RWPE1 (cell line): ENCODE measurements at regions not wholly inside any gene's neighbourhood (a gene's known extent, or its start where the extent isn't known, plus 50 kb on each side); places are given as distances from the start of the nearest gene placed in this dataset.

Experiments used
- CTCF ChIA-PET: fragments of 350-600 bp; sonication (Branson Sonifier 250); formaldehyde crosslinking; extraction: SDS; loops from one replicate; lab custom pipeline; 2021; lab: Yijun Ruan, JAX
- POLR2A ChIA-PET: fragments of 400-600 bp; formaldehyde crosslinking; extraction: SDS; loops from one replicate; lab custom pipeline; 2020; ENCODE audit warnings: antibody characterized with exemption; ENCODE audit not compliant: low non-redundant PET; lab: Yijun Ruan, JAX
- DNase-seq: peaks from one replicate; pipeline ENCODE4 v3.0.0; 2012; ENCODE audit warnings: low spot score
- H3K27ac ChIP-seq: fragments of 450-650 bp; 2 replicates; pipeline ENCODE4 v1.5.1; 2017
- CTCF ChIP-seq: fragments of 450-650 bp; conservative IDR thresholded peaks from 2 replicates; pipeline ENCODE4 v1.5.1; 2017; ENCODE audit warnings: low read depth, mild to moderate bottlenecking

GRCh38 chr1:4171480-4172450 is 271.7 kb upstream of the C1orf174 start:
- POLR2A ChIA-PET = no interaction called here
- DNase-seq = no peak
- CTCF ChIA-PET = no interaction called here
- no peak for TF ChIP-seq CTCF
- H3K27ac ChIP-seq = no peak overlapping the region

DNA sequence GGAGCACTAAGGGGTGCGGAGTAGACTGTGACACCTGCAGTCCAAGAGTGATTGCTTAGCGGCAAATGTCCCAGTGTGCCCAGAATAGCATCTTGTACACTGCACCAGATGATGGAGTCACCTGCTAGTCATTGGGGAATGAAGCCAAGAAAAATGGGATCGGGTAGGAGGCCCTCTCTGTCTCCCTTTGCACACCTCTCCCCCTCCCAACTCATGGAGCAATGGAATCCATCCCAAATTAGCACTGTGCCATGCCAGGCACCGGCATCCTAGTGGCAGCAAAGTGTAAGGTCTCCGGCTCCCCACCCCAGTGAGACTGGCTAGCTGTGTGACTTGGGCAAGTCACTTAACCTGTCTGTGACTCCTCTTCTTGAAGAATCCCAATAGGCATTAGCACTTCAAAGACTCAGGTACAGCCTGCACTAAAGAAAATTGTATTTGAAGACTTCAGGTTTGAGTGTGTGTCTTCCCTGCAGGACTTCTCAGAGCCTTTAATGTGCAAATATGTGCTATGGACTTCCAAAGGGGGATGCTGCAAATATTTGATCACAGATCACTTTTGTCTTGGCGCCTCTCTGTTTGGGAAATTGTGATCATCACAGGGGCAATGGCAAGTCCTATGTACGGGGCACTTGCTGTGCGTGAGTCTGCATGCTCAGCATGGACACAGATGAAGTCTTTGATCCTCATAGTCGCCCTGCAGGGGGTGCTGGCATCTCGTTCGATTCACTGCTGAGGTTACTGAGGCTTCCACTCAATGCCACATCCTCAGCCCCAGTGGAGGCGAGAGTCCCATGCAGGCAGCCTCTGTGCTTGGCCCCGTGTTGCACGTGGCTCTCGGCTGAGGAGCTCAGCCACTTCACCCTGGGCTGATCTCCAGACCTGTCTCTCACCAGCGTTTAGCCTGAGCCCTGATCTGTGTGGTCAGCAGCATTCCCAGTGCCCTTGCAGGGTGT is 272.9 kb upstream of the C1orf174 start:
- POLR2A ChIA-PET = no interaction called here
- no peak overlapping the region for H3K27ac ChIP-seq
- no peak for TF ChIP-seq CTCF
- no peak for DNase-seq
- CTCF ChIA-PET = no interaction called here

DNA sequence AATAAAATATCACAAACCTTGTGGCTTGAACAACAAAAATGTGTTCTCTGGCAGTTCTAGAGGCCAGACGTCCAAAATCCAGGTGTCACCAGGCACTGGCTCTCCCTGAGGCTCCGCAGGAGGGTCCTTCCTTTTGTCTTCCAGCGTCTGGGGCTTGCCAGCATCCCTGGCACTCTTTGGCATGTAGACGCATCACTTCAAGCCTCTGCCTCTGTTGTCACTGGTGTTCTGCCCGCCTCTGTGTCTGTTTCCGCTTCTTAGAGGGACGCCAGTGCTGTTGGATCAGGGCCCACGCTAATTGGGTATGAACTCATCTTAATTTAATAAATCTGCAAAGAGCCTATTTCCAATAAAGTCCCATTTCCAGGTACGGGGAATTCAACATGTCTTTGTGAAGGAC is 273.7 kb upstream of the C1orf174 start:
- CTCF ChIA-PET = no interaction called here
- POLR2A ChIA-PET = no interaction called here

GRCh38 chr1:4174291-4175200 is 274.5 kb upstream of the C1orf174 start:
- ChIA-PET POLR2A (no interaction called here), CTCF (no interaction called here)
- DNase-seq = no peak
- no peak overlapping the region for H3K27ac ChIP-seq
- TF ChIP-seq CTCF = no peak

More for the DNA sequence above, 273.7 kb upstream of the C1orf174 start:
- no peak overlapping the region for H3K27ac ChIP-seq
- no peak for TF ChIP-seq CTCF
- no peak for DNase-seq

DNA sequence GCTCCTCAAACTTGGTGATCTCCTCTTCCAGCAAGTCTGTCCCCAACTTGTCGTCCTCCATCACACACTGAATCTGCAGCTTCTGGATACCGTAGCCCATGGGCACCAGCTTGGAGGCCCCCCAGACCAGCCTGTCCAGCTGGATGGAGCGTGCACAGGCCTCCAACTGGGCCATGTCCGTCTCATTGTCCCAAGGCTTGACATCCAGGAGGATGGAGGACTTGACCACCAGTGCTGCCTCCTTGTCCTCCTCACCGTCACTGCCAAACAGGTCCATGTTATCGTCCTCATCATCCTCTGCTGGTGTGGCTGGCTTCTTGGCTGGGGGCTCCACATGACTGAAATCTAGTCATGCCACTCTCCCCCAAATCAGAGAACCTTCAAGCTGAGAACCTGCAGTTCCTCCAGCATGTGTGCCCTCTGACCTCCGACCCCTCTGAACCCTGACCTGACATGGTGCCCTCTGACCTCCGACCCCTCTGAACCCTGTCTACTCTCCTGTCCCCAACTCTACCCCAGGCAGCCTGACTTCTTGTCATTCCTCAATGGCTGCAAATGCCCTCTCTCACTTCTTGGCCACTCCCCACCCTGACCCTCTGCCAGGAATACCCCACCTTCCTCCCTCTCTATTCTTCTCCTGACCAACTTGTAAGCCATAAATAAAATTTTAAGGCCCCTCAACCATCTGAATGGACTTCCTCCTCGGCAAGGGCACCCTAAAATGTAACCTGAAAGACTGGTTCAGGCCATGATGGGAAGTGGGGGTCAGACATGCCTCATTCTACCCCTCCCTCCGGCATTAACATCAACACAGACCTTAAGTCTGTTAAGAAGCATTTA is 275.7 kb upstream of the C1orf174 start:
- no peak for TF ChIP-seq CTCF
- no peak overlapping the region for H3K27ac ChIP-seq
- POLR2A ChIA-PET = no interaction called here
- no peak for DNase-seq
- CTCF ChIA-PET = no interaction called here
